ENCODE measurements at regions not wholly inside any gene's neighbourhood (a gene's known extent, or its start where the extent isn't known, plus 50 kb on each side); places are given as distances from the start of the nearest gene placed in this dataset.

GRCh38 chr1:9440763-9441194, 98.5 kb upstream of the SLC25A33 start:
- Mint-ChIP-seq H3K27ac (ENCODE audit: unreplicated experiment) (peak overlapping the region; percentile 72), H3K4me3 (ENCODE audit: unreplicated experiment) (no peak overlapping the region), H3K27me3 (ENCODE audit: low read depth, unreplicated experiment) (no peaks in the 10 kb centered on the region), H3K9me3 (ENCODE audit: unreplicated experiment) (no peaks in the 10 kb centered on the region), H3K4me1 (ENCODE audit: low read depth, unreplicated experiment) (peaks cover 58% of the 10 kb centered on the region), H3K36me3 (ENCODE audit: low read depth, unreplicated experiment) (peaks cover 3% of the 10 kb centered on the region)
- Histone ChIP-seq H3K9me3 (ENCODE audit: insufficient read depth, low read depth, low read length) (no peaks in the 10 kb centered on the region), H3K36me3 (ENCODE audit: insufficient read depth, low read length) (no peaks in the 10 kb centered on the region), H2AFZ (ENCODE audit: low read depth, low read length) (peak overlapping the region; percentile 55), H3K4me1 (ENCODE audit: insufficient read depth, low read length) (peaks cover 49% of the 10 kb centered on the region), H3K27me3 (ENCODE audit: insufficient read depth, low read length) (no peaks in the 10 kb centered on the region), H3K4me3 (ENCODE audit: insufficient read depth, low read depth, low read length) (no peak overlapping the region), H3K9ac (ENCODE audit: low read length) (no peak overlapping the region), H3K27ac (ENCODE audit: low read depth, low read length) (no peak overlapping the region), H3K79me2 (ENCODE audit: insufficient read depth, low read length) (no peaks in the 10 kb centered on the region), H4K20me1 (ENCODE audit: insufficient read depth, low read length) (no peaks in the 10 kb centered on the region), H3K4me2 (ENCODE audit: low read length) (peak overlapping the region; percentile 54)
- DNase-seq (ENCODE audit: low read depth) (no peak), FAIRE-seq (no peak)
- TF ChIP-seq EZH2 (IDR thresholded peaks at IDR 0.05; ENCODE audit: insufficient read depth, low read length) = no peak
- TF ChIP-seq, protein P1, sequence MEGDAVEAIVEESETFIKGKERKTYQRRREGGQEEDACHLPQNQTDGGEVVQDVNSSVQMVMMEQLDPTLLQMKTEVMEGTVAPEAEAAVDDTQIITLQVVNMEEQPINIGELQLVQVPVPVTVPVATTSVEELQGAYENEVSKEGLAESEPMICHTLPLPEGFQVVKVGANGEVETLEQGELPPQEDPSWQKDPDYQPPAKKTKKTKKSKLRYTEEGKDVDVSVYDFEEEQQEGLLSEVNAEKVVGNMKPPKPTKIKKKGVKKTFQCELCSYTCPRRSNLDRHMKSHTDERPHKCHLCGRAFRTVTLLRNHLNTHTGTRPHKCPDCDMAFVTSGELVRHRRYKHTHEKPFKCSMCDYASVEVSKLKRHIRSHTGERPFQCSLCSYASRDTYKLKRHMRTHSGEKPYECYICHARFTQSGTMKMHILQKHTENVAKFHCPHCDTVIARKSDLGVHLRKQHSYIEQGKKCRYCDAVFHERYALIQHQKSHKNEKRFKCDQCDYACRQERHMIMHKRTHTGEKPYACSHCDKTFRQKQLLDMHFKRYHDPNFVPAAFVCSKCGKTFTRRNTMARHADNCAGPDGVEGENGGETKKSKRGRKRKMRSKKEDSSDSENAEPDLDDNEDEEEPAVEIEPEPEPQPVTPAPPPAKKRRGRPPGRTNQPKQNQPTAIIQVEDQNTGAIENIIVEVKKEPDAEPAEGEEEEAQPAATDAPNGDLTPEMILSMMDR (IDR thresholded peaks at IDR 0.05; ENCODE audit: insufficient read depth, low read depth, low read length) = no peak

DNA sequence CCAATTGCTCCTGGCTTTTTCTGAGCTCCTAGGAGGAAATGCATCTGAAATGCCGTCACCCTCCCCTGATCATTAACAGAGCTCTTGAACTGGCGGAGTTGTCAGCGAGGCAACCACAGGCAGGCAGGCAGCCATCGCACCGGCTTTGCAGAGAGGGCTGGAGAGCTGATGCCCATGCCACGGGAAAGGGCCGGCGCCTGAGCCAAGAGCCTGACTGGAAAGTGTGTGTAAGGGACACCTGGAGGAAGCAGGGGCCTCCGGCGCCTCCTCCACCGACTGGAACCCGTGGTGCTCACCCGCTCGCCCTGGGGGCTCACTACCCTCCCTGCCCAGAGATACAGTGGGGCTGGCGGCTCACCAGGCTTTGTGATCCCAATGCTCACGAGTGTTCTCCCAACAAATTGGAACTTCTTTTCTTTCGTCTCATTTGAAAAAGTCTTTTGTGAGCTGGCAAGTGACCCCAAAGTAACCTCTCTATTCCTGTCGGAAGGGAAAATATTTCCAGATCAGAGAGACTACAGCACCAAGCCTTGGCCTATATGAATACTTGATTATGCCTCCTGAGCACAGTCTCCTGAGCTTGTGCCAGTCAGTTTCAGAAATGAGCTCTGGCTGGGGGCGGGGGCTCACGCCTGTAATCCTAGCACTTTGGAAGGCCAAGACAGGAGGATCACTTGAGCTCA, 97.7 kb upstream of the SLC25A33 start:
- Histone ChIP-seq H4K20me1 (ENCODE audit: insufficient read depth, low read length) (no peaks in the 10 kb centered on the region), H3K79me2 (ENCODE audit: insufficient read depth, low read length) (no peaks in the 10 kb centered on the region), H3K4me2 (ENCODE audit: low read length) (peak overlapping the region; percentile 54), H3K36me3 (ENCODE audit: insufficient read depth, low read length) (no peaks in the 10 kb centered on the region), H3K4me3 (ENCODE audit: insufficient read depth, low read depth, low read length) (no peak overlapping the region), H2AFZ (ENCODE audit: low read depth, low read length) (peak overlapping the region; percentile 55), H3K27me3 (ENCODE audit: insufficient read depth, low read length) (no peaks in the 10 kb centered on the region), H3K4me1 (ENCODE audit: insufficient read depth, low read length) (peaks cover 49% of the 10 kb centered on the region), H3K27ac (ENCODE audit: low read depth, low read length) (peak overlapping the region; percentile 31), H3K9me3 (ENCODE audit: insufficient read depth, low read depth, low read length) (no peaks in the 10 kb centered on the region), H3K9ac (ENCODE audit: low read length) (peak overlapping the region; percentile 7)
- Mint-ChIP-seq H3K9me3 (ENCODE audit: unreplicated experiment) (no peaks in the 10 kb centered on the region), H3K4me3 (ENCODE audit: unreplicated experiment) (no peak overlapping the region), H3K27me3 (ENCODE audit: low read depth, unreplicated experiment) (no peaks in the 10 kb centered on the region), H3K36me3 (ENCODE audit: low read depth, unreplicated experiment) (peaks cover 3% of the 10 kb centered on the region), H3K4me1 (ENCODE audit: low read depth, unreplicated experiment) (peaks cover 60% of the 10 kb centered on the region), H3K27ac (ENCODE audit: unreplicated experiment) (peak overlapping the region; percentile 98)
- DNase-seq (ENCODE audit: low read depth) (peak; percentile 82), FAIRE-seq (no peak)
- no peak for TF ChIP-seq EZH2 (IDR thresholded peaks at IDR 0.05; ENCODE audit: insufficient read depth, low read length)
- TF ChIP-seq, protein P1 (IDR thresholded peaks at IDR 0.05; ENCODE audit: insufficient read depth, low read depth, low read length) = no peak

DNA sequence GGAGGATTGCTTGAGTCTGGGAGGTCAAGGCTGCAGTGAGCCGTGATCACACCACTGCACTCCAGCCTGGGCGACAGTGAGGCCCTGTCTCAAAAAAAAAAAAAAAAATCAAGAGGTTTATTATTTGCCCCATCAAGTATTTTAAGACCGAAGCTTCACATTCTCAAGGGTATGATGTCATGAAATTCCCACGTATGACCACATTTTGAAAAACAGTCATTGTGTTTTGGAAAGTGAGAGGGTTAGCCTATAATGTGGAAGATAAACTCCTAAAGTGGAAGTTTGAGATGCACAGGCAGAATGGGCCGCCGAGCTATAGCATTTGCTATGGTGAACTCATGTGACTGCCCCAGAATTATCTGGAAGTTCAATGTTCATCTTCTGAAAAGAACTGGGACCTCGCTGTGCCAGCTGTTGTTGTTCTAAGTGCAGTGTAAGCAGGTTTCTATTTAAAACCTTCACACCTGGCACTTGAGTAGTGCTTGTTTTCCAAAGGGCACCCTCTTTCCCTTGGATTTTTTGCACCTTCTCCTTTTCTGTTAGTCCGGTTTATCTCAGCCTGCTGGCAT, 96.9 kb upstream of the SLC25A33 start:
- Histone ChIP-seq H2AFZ (ENCODE audit: low read depth, low read length) (no peak overlapping the region), H4K20me1 (ENCODE audit: insufficient read depth, low read length) (no peaks in the 10 kb centered on the region), H3K4me1 (ENCODE audit: insufficient read depth, low read length) (peaks cover 49% of the 10 kb centered on the region), H3K9me3 (ENCODE audit: insufficient read depth, low read depth, low read length) (no peaks in the 10 kb centered on the region), H3K9ac (ENCODE audit: low read length) (peak overlapping the region; percentile 16), H3K27ac (ENCODE audit: low read depth, low read length) (peak overlapping the region; percentile 39), H3K79me2 (ENCODE audit: insufficient read depth, low read length) (no peaks in the 10 kb centered on the region), H3K4me2 (ENCODE audit: low read length) (peak overlapping the region; percentile 54), H3K36me3 (ENCODE audit: insufficient read depth, low read length) (no peaks in the 10 kb centered on the region), H3K4me3 (ENCODE audit: insufficient read depth, low read depth, low read length) (no peak overlapping the region), H3K27me3 (ENCODE audit: insufficient read depth, low read length) (no peaks in the 10 kb centered on the region)
- Mint-ChIP-seq H3K36me3 (ENCODE audit: low read depth, unreplicated experiment) (peaks cover 3% of the 10 kb centered on the region), H3K4me3 (ENCODE audit: unreplicated experiment) (no peak overlapping the region), H3K4me1 (ENCODE audit: low read depth, unreplicated experiment) (peaks cover 62% of the 10 kb centered on the region), H3K27me3 (ENCODE audit: low read depth, unreplicated experiment) (no peaks in the 10 kb centered on the region), H3K27ac (ENCODE audit: unreplicated experiment) (peak overlapping the region; percentile 98), H3K9me3 (ENCODE audit: unreplicated experiment) (no peaks in the 10 kb centered on the region)
- DNase-seq (ENCODE audit: low read depth) = peak; percentile 76
- FAIRE-seq = no peak
- no peak for TF ChIP-seq EZH2 (IDR thresholded peaks at IDR 0.05; ENCODE audit: insufficient read depth, low read length)
- TF ChIP-seq, protein P1 (IDR thresholded peaks at IDR 0.05; ENCODE audit: insufficient read depth, low read depth, low read length) = no peak

Measured in astrocyte (in vitro differentiated cells and primary cell).